Pons (tissue), 1 donor: ENCODE measurements at regions not wholly inside any gene's neighbourhood (a gene's known extent, or its start where the extent isn't known, plus 50 kb on each side); places are given as distances from the start of the nearest gene placed in this dataset.

Experiments
- DNase-seq: peaks from one replicate; pipeline ENCODE4 v3.0.0-alpha.2; 2016; ENCODE audit warnings: low spot score

DNA sequence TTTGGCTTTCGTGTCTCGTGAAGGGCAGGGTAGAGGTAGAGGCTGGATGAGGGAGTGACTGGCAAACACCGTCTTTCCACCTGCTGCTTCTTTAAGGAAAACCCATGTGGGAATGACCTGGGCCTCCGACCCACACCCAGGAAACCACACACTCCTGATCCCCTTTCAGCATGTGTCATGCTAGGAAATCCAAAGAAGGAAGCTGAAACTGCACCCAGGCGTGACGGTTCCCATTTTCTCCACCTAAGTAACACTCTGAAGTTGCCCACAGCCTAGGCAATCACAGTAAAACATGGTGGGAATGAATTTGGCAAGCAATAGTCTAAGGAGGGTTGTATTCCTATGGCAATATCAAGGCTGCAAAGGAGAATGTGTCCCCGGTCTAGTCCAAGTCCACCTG is 538.4 kb upstream of the NOX3 start:
- DNase-seq: no peak

DNA sequence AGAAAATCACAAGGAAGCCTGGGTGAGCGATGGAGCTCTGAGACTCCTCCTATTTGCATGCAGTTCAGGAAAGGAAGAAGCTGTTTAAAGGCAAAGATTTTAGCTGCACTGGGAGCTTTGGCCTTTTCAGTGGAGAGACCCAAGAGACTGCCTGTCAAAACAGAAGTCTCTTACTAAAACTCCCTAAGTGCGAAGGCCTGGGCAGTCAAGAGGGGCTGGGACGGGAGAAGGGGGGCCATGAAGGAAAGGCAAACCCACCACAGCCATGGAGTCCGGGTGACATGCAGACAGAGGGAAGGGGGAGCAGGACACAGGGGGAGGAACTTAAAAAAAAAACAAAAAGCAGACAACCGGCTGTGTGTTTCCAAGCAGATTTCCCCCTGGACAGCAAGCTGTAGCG is 537.6 kb upstream of the NOX3 start:
- DNase-seq: no peak

DNA sequence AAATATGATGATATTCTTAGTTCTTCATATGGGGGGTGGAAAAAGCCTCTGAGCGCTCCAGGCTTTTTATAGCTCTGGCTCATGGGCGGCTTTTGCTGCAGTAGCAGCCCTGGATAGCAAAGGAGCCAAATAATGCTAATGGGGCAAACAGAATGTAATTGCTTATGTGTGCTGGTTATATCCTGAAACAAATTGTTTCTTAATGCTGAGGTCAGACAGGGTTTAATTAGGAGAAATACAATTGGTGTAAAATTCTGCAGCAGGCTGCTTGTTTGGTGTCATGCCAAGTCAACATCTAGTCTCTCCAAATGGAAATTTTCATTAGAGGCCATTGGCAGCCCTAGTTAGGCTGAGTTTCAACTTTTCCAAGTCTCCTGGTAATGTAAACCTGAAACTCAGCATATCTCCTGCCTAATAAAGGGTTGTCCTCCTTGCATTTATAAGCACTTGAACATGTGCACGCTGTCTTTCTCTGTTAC is 530.1 kb upstream of the NOX3 start:
- peak; percentile 14 for DNase-seq

DNA sequence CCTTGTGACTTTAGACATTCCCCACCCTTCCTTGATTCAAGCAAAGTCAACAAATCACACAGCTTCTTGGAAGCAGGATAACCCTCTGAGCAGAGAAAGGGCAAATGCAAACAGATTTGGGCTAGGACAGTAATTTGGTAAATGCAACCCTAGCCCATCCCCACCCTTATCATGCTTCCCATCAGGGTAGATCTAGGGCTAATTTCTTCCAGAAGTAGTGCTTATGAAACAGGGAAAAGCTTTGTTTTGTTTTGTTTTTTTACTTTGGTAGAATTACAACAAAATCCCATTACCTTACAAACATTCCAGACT is 525.1 kb upstream of the NOX3 start:
- DNase-seq: peak; percentile 10

DNA sequence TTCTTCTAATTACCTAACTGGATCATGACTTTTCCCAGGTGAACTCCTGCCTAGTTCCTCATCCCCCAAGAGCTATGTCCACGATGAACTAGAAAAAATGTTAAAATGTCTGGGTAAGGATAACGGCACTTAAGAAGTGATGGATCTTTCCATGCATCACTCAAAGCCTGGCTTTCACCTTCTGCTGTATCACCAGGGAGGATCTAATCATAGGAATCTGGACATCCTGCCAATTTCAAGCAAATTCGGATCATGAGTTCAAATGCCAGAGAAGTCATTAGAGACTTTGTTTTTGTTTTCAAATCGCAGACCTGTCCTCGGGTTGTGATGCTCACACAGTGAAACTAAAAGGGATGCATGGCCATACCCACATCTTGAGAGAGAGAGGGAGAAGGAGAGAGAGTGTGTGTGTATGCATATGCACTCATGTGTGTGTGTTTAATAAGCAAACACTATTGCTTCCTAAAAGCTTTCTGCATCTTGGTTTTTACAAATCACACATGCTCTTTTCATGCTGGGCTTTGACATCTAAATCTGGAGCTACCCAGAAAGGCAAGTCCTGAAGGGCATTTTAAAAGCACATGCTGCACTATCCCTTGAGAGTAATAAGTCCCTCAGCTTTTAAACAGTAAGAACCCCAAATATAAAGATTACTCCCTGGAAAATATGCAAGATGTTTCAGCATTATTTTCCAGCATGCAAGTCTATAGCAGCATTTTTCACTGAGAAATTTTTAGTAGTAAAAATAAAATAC is 524.6 kb upstream of the NOX3 start:
- no peak for DNase-seq

DNA sequence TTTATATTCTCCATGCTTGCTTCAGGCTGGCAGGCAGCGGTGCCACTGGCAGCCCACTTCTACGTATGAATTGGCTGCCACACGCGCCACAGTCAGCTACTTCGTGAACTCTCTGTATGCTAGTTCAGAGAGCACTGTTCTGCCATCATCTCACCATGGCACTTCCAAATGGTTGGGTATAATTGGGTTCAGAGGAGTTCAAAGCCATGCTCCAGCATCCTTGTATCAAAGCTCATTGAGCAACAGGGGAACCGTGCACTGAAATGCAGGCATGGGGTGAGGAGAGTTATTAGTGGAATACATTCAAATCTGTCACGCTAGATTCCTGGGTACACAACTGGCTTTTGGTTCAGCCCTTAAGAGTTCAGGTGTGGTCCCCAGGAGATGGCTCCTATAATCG is 519.9 kb upstream of the NOX3 start:
- DNase-seq: no peak

DNA sequence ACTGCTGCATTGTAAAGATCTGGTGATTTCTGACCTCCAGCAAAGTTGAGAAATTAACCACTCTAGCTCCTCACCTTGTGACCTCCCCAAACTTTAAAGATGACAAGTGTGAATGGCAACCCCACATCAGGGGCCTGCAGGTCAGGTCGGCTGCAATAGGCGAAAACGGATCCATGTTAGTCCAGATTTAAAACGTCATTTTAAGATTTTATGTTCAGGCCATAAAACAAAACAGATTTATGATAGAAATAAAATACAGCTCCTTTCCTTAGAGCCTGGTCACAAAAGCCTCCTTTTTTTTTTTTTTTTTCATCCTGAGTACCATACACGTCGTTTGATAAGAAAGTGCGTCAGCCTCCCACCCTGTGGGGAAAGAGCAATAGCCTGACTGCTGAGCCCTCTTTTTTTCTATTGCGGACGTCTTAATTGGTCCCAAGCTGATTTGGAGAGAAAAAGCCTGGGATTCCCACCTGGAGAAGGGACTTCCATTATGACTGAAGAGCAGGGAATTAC is 519.2 kb upstream of the NOX3 start:
- no peak for DNase-seq

DNA sequence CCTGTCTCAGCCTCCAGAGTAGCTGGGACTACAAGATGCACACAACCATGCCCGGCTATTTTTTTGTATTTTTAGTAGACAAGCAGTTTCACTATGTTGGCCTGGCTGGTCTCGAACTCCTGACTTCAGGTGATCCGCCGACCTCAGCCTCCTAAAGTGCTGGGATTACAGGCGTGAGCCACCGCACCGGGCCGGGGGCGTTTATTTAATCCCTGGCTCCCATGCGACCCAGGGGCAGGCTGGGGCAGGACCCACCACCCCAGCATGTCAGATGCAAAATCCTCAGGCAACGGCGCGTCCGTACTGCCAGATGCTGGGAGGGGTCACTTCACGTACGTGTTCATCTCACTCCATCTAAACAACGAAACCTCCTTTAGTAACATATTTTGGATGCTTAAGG is 518.7 kb upstream of the NOX3 start:
- no peak for DNase-seq

DNA sequence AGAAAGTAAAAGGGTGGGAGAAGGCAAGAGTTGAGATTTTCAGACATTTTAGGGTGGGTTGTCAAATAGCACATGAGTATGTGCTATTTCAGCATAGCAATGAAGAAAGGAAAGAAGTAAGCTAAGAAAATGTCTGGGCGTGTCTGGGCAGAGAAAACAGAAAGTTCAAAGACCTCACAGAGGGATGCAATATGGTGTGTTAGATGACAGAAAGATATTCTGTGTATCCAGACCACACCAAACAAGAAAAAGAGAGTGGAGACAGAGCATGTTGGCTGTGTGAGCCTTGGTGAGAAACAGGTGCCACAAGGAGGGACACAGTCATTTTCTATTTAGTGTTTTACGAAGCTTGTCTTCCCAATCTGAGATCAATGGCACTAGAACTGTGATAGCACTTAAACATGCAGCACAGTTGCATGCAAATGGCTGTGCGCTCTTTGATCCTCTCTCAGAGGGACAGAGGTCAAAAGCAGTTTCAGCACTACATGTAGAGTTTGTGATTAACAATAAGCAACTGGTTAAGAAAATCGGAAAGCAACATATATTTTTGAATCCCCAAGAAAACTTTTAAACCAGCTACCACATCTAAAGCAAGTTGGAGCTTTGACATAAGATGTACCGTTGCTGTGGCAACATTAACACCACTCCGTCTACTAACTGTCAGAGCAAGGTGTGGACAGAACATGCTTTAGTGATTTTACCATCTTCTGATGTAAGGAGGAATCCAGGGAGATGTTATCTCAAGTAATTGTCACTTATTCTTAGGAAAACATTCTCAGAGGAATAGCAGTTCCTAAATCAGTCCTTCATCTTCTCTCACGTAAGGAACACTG is 515.5 kb upstream of the NOX3 start:
- no peak for DNase-seq

DNA sequence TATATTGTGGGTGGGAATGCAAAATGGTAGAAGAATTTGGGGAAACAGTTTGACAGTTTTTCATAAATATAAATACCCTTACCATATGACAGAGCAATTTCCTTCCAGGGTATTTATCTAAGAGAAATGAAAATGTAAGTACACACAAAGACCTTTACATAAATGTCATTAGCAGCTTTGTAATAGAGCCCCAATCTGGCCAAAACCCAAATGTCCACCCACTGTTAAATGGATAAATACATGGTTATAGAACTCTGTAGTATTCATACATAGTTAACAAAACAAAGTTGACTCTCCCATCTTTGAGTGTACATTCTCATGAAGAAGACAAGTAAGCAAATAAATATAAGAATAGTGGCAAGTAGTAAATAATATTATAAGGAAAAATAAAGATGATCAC is 514.8 kb upstream of the NOX3 start:
- DNase-seq: no peak

DNA sequence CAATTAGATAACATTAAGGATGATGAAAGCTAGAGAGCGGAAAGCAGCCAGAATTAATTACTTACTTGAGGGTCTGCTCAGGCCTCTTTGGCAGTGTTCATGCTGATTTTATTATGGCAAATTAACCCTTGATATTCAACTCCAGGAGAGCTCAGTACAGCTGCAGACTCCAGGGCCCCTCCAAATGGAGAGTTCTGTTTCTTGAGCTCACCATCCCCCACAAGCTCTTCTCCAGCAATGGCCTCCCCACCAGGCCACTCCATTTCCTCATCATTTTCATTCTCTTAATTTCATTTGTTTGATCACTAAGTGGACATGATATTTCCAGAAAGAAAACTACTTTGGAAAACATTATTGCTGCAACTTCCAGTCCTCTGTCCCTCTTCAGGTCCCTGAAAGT is 513.3 kb upstream of the NOX3 start:
- no peak for DNase-seq

DNA sequence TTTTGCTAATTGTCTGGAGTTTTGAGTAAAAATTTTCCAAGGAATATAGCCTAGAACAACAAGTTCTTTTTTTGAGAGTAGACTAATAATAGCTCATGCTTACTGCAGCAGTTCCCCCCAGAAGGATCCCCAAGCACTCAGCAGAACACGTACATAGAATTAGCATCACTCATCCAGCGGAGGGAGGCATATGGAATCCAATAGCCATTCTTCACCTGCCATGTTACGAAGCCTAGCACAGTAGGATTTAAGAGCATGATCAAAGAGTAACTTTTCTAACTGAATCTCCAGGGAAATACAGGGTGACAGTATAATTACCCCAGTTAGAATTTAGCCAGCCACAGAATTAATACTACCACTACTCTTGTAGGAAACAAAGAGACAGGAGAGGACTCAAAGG is 511.7 kb upstream of the NOX3 start:
- no peak for DNase-seq

DNA sequence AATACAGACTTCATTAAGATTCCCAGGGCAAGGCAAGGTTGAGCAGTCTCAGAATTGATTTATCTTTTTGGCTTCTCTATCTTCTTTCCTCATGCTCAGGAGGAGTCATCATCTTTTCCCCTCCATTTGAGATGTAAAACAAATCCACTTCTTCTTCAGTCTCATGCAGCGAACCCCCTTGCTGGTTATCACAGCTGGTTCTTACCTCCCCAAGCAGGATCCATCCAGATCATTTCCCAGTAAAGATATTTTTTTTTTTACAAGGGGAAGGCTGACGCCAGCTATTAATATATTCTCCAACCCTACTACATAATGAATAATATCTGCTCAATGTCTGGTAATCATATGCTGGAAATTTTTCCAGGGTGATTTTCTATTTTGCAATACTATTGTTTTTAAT is 508.9 kb upstream of the NOX3 start:
- no peak for DNase-seq

DNA sequence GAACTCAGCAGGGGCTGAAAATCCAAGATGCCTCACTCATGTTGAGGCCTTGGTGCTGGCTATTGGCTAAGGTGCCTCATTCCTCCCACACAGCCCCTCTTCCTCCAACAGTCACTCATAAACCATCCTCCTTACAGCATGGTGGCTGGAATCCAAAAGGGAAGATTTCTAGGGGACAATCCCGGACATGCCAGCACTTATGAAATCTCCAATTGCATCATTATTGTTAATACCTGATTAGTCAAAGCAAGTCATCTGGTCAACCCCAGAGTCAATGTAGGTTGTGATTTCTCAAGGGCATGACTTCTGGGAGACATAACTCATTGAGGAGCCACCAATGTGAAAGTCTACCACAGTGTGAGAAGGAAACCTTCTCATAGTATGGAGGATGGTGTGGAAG is 506.6 kb upstream of the NOX3 start:
- no peak for DNase-seq

DNA sequence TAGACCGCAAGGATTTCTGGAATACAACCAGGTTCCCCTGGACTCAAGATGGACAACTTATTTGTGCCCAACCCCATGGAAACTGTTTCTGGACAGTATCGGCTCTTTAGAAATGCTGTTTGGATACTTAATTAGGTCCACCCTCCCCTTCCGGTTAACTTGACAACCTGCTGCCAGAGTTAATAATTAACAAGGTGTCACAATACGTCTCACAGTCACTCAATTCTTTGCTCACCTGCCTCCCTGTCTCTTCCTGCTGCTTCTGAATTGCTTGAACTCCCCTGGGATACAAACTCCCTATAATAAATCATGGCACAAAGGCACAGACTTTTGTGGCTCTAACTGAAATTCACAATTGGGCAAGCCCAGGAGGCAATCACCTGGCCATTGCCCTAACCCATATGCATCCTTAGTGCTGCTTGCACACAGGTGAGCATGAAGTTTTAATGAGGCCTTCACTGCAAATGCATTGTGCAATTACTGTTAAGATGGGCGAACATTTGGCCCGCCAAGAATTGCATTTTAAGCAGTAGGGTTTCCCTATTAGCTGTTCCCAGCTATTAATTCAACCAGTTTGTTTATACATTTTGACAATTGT is 504.4 kb upstream of the NOX3 start:
- DNase-seq: no peak

DNA sequence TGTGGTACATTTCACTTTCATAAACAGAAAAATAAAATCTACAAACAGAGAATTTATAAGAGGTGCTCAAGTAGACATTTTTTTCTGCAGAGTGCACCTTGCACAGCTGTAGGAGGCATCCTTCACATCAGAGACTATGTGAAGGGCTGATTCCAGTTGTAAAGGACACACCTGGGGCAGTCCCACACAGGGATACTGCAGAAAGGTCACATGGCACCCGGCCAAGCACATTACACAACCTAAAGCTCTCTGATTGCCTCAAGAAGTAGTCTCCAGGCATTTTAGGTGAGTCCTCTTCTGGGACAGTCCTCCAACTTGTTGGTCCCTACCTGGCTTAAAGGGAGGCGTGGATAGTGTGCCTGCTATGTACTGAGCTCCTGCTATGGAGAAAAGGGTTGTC is 502.9 kb upstream of the NOX3 start:
- no peak for DNase-seq

DNA sequence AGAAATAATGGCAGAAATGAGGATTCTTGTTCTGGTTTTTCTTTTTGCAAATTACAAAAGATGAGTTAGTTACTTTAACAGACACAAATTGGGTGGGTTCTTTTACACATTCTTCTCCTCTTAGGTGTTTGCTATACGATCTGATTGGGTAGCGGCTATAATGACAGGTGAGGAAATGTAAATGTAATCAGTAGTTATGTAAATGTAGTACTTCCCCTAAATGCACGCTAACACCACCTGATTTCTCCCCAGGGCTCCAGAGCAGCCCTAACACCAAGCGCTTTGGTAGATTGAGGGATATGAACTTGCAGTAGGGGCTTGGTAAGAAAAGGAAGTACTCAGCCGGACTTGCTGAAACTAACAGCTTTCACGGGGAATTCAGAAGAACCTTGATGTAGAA is 499.4 kb upstream of the NOX3 start:
- DNase-seq: no peak

DNA sequence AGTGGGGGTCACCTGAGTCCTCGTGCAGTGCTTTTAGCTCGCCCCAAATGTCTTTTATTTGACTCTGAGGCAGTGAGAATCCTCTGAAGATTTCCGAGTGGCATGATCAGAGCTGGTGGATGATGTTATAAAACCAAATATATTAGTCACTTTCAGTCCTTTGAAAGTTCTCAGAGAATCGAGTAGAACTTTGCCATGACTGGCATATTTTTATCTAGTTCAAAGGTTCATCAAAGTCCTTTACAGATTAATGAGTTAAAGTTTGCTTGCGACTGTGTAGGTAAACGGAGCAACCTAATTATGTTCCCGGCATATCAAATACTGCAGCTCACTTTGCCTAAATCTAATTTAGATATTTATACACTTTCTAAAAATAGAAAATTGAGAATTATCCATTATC is 498.5 kb upstream of the NOX3 start:
- DNase-seq: no peak

DNA sequence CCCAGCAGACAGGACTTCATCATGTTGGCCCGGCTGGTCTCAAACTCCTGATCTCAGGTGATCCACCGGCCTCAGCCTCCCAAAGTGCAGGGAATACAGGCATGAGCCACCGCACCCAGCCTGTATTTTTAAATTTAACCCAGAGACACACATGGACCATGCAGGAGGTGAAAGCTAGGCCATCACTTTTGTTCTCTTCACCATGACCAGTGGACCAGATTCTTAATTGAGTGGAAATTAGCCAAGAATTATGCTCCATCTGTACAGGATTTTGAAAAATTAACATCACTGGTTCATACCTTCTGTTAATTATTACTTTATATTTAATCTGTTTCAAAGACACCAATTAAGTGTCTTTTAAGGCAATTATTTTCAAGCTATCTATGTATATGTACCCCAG is 493.6 kb upstream of the NOX3 start:
- DNase-seq: no peak

DNA sequence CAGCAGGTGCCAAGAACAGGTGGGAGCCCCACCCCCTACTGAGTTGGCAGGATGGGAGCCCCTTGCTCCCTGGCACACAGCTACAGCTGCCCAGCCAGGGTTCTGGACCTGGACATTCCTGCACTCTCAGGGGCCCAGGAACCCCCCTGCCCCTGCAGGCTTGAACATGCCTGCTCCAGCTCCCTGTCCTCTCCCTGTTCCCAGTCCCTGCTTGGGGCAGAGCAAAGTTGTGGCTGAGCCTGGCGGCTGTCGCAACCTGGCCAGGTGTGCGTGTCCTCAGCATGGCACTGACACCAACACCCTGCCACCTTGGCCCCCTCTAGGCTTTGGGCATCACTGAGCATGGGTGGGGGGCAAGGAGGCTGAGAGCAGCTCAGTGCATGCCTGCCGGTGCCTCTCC is 491.2 kb upstream of the NOX3 start:
- no peak for DNase-seq

DNA sequence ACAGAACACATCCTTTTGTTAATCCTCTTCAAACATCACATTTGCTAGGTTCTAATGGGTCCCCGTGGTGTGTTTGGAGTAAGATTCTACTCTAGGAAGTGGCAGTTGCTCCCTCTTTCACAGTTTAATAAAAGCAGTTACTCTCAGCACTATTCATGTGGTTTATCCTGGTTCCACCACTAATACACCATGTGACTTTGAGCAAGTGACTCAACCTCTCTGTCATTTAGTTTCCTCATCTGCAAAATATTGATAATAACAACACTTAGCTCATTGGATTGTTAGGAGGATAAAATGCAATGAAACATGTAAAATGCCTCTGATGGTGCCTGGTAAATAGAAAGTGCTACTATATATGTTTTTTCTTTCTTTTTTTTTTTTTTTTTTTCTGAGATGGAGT is 488.0 kb upstream of the NOX3 start:
- no peak for DNase-seq

DNA sequence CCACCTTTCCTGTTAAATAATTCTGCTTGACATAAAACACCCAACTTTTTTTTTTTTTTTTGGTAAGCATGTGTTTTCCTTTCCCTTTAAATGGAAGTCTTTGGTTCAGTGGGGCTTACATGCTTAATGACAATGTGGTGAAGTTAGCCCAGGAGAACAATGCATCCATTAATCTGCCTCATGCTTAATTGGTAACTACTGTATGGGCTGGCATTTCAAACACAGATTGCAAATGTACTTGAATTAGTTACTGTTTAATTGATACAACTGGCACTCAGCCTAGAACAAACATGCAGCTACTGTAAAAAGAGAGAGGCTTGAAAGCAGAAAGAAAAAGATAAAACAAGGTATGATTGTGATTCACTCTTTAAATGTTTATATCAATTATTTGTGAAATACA is 483.6 kb upstream of the NOX3 start:
- DNase-seq: no peak

DNA sequence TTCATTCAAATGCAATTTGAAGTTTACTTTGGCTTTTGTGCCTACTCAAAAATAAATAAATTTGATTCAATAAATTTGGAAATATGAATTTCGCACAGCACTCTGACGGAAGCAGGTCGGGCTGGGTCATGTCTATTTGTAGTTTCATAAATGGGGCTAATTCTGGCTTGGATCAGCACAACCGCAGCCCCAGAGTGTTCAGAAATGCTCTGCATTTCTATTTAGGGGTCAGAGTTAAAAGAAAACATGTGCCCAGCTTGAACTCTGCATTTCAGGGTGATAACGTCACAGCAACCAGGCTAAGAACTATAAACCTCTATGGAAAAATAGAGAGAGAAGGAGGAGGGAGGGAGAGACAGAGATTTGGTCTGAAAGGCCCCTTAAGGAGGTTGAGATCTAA is 480.9 kb upstream of the NOX3 start:
- no peak for DNase-seq
